ENCODE measurements at regions not wholly inside any gene's neighbourhood (a gene's known extent, or its start where the extent isn't known, plus 50 kb on each side); places are given as distances from the start of the nearest gene placed in this dataset.

- TF ChIP-seq EZH2phosphoT487 (IDR thresholded peaks at IDR 0.05; ENCODE audit: borderline replicate concordance), result no peak
- no peak for TF ChIP-seq REST (IDR thresholded peaks at IDR 0.05; ENCODE audit: low read depth)
- TF ChIP-seq JUND (IDR thresholded peaks at IDR 0.05), result no peak
- Histone ChIP-seq H3K79me2 (ENCODE audit: insufficient read depth, low read length) (no peaks in the 10 kb centered on the region), H3K4me2 (ENCODE audit: low read length) (no peak overlapping the region), H3K27me3 (ENCODE audit: insufficient read depth, low read length) (peaks cover 36% of the 10 kb centered on the region), H3K9me3 (ENCODE audit: control insufficient read depth in 1 of 2, insufficient read depth in 1 of 2, low read depth in 1 of 2, low read length in 2 of 2) (no peaks in the 10 kb centered on the region), H3K27ac (ENCODE audit: low read depth, low read length) (no peak overlapping the region), H3K4me3 (replicated peaks in 1 of 2; ENCODE audit: low read depth in 1 of 2, low read length in 2 of 2) (no peak overlapping the region), H3K36me3 (ENCODE audit: control insufficient read depth in 1 of 2, insufficient read depth in 2 of 2, low read length in 2 of 2) (no peaks in the 10 kb centered on the region), H3K4me1 (ENCODE audit: control insufficient read depth in 1 of 2, insufficient read depth in 2 of 2, low read length in 2 of 2) (no peaks in the 10 kb centered on the region), H2AFZ (ENCODE audit: low read depth, low read length, poor library complexity, severe bottlenecking) (no peak overlapping the region), H3K9me2 (ENCODE audit: insufficient read depth) (no peaks in the 10 kb centered on the region), H4K20me1 (ENCODE audit: insufficient read depth) (no peaks in the 10 kb centered on the region), H3K9ac (ENCODE audit: low read length) (no peak overlapping the region)
- no TSS peak for BruUV-seq (replicated peaks)
- ChIA-PET RAD21 (ENCODE audit: low non-redundant PET in 1 of 2, low total read pairs in 2 of 2, uncharacterized antibody in 2 of 2, unreplicated experiment in 2 of 2) (no interaction called here), CTCF (no interaction called here), POLR2A (no interaction called here)
- DNase-seq (ENCODE audit: low read depth, low spot score), result no peak
- no peak for ATAC-seq
- intact Hi-C loops (cut with micrococcal nuclease), result no loop called here
These were observed 206.0 kb downstream of the CXCL12 start for GRCh38 chr10:44178856-44179255.

- no peaks in the 10 kb centered on the region for H3K9me3 ChIP-seq (ENCODE audit: control insufficient read depth in 1 of 2, insufficient read depth in 1 of 2, low read depth in 1 of 2, low read length in 2 of 2)
- DNase-seq (ENCODE audit: low read depth, low spot score) (no peak), ATAC-seq (no peak)
These were observed 206.6 kb downstream of the CXCL12 start for GRCh38 chr10:44178281-44178680.

More at GRCh38 chr10:44178281-44178680, 206.6 kb downstream of the CXCL12 start:
- H3K36me3 ChIP-seq (ENCODE audit: control insufficient read depth in 1 of 2, insufficient read depth in 2 of 2, low read length in 2 of 2), result no peaks in the 10 kb centered on the region
- ChIA-PET RAD21 (ENCODE audit: low non-redundant PET in 1 of 2, low total read pairs in 2 of 2, uncharacterized antibody in 2 of 2, unreplicated experiment in 2 of 2) (no interaction called here), CTCF (no interaction called here), POLR2A (no interaction called here)
- no peak overlapping the region for H3K4me3 ChIP-seq (replicated peaks in 1 of 2; ENCODE audit: low read depth in 1 of 2, low read length in 2 of 2)
- H3K27me3 ChIP-seq (ENCODE audit: insufficient read depth, low read length), result peaks cover 40% of the 10 kb centered on the region
- H3K4me2 ChIP-seq (ENCODE audit: low read length), result no peak overlapping the region
- no peak overlapping the region for H3K9ac ChIP-seq (ENCODE audit: low read length)
- no peaks in the 10 kb centered on the region for H3K9me2 ChIP-seq (ENCODE audit: insufficient read depth)
- intact Hi-C loops (cut with micrococcal nuclease), result no loop called here
- no peak overlapping the region for H3K27ac ChIP-seq (ENCODE audit: low read depth, low read length)
- H2AFZ ChIP-seq (ENCODE audit: low read depth, low read length, poor library complexity, severe bottlenecking), result no peak overlapping the region
- H3K4me1 ChIP-seq (ENCODE audit: control insufficient read depth in 1 of 2, insufficient read depth in 2 of 2, low read length in 2 of 2), result no peaks in the 10 kb centered on the region
- TF ChIP-seq EZH2phosphoT487 (IDR thresholded peaks at IDR 0.05; ENCODE audit: borderline replicate concordance) (no peak), RAD21 (IDR thresholded peaks at IDR 0.05; ENCODE audit: low read depth) (no peak), EGR1 (IDR thresholded peaks at IDR 0.05; ENCODE audit: low read depth) (no peak), ZFX (IDR thresholded peaks at IDR 0.05) (no peak), ZBTB33 (IDR thresholded peaks at IDR 0.05; ENCODE audit: extremely low read depth, insufficient replicate concordance, low read length) (no peak), ATF3 (IDR thresholded peaks at IDR 0.05) (no peak)
- H3K79me2 ChIP-seq (ENCODE audit: insufficient read depth, low read length), result no peaks in the 10 kb centered on the region
- no TSS peak for BruUV-seq (replicated peaks)
- H4K20me1 ChIP-seq (ENCODE audit: insufficient read depth), result no peaks in the 10 kb centered on the region

All from HCT116 (cell line).